Stimulated activated CD8-positive, alpha-beta memory T cell treated with anti-CD3 and anti-CD28 coated beads, Interleukin-12 subunit alpha, Interleukin-12 subunit beta, amount 100 ng/mL, for 1 hour (primary cell): ENCODE measurements at regions not wholly inside any gene's neighbourhood (a gene's known extent, or its start where the extent isn't known, plus 50 kb on each side); places are given as distances from the start of the nearest gene placed in this dataset.

ENCODE experiments used
- DNase-seq: peaks from one replicate; pipeline ENCODE4 v3.0.0-alpha.2; 2020; ENCODE audit warnings: low read depth

- no peak for DNase-seq
These were observed 99.2 kb upstream of the FGF3 start for GRCh38 chr11:69918231-69918937.

DNA sequence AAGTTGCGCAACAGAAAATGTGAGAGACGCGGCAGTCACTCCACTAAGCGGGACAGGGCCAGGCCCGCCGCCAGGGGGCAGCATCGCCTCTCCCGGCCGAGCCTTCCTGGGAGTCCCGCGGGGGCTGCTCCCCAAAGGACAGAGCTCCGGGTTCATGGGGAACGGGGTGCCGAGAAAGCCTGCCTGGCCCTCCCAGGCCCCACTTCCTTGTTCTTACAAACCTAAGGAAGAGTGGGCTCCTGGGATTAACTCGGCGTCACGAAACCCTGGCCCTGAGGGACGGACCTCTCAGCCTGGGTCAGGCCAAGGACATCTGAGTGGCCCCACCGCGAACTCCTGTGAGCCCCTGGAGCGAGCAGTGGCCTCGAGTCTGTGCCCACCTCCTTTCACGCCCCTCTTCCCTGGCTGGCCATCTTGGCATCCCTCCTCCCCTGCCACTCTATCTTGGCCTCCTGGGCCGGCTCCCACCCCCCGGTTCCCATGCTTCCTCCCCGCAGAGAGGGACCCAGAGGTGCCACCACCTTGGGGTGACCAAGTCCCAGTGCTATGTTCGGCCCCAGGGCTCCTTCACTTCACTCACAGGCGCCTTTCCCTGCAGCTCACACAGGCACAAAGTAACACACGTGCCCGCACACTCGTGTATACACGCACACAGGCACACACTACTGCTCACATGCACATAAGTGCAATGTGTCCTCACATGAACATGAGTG is 99.9 kb upstream of the FGF3 start:
- peak; percentile 41 for DNase-seq

DNA sequence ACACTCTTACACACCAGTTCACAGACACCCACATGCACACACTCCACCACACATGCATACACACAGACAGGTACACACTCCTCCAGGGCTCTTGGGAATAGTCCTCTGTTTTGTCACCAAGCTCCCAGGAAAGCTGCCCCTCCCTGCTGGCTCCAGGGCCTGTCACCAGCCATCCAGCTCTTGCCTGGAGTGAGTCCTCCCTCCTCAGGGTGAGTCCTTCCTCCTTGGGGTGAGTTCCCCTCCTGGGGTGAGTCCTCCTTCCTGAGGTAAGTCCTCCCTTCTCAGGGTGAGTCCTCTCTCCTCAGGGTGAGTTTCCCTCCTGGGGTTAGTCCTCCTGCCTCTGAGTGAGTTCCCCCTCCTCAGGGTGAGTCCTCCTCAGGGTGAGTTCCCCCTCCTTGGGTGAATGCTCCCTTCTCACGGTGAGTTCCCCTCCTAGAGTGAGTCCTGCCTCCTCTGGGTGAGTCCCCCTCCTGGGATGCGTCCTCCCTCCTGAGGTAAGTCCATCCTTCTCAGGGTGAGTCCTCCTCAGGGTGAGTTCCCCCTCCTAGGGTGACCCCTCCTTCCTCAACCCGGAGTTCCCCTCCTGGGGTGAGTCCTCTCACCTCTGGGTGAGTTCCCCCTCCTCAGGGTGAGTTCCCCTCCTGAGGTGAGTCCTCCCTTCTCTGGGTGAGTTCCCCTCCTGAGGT is 100.6 kb upstream of the FGF3 start:
- no peak for DNase-seq

DNA sequence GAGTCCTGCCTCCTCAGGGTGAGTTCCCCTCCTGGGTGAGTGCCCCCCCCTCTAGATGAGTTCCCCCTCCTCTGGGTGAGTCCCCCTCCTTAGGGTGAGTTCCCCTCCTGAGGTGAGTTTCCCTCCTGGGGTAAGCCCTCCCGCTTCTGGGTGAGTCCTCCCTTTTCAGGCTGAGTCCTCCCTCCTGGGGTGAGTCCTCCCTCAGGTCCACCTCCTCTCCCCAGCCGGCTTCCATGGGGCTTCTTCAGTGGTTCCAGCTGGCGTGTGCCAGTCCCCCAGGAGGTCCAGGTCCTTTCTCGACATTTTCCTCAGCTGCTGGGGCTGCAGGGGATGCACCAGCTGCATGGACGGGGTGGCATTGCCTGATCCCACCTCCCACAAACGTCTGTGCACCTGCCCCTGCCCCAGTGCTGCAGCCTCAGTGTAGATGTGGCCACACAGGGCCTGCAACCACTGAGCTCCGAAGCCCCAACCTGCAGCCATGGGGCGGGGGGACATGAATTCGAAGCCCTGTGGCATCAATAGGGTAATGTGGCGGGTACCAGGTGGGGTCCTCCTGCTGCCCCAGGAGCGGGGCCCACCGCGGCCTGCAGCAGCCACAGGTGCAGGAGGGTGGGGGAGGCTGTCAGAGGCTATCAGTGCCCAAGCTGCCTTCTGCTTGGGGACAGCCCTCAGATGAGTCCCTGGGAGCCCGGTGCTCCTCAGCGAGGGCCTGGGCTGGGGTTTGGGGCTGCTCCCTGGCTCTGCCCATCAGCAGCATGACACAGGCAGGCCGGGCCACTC is 101.3 kb upstream of the FGF3 start:
- no peak for DNase-seq

- no peak for DNase-seq
These were observed 102.2 kb upstream of the FGF3 start for GRCh38 chr11:69921128-69922014.

DNA sequence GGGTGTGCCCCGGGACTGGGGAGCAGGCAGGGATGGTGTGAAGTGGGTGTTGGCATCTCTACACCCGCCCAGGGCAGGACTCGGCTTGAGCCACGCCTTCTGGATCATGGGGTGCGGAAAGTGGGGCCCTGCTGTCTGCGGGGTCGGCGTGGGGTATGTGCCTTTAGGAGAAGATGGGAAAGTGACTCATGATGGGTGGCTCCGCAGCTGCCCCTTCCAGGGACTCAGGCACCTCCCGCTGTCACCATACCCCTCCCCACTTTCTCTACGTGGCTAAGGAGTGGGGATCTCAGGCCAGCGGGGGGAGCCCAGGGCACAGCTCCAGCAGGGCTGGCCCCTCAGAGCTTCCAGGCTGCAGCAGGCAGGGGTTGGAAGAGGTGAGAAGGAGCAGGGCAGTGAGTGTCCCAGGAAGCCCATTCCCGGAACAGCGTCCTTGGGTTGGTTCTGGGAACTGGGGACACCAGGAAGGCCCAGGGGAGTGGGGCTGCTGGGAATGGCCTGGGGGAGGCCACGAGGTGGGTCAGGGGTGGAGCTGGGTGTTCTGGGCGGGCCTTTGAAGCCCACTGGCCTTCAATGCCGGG is 102.9 kb upstream of the FGF3 start:
- DNase-seq = no peak

- no peak for DNase-seq
These were observed 103.4 kb upstream of the FGF3 start for GRCh38 chr11:69922596-69923111.

DNA sequence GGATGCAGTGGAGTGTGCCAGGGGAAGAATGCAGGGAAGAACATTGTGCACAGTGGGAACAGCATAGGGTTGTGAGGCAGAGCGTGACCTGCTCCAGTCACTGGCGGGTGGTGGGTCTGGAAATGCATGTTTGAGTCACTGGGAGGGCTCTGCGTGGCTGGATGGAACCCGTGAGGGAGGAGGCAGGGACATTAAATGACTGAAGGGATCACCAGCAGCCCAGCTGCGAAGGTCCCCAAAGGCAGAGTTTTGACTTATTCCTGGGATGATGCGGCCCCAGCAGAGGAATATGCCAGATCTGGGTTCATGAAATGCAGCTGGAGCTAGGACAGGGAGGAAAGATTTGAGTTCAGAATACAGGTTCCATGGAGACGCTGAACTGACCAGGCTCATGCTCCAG is 104.0 kb upstream of the FGF3 start:
- DNase-seq = no peak

DNA sequence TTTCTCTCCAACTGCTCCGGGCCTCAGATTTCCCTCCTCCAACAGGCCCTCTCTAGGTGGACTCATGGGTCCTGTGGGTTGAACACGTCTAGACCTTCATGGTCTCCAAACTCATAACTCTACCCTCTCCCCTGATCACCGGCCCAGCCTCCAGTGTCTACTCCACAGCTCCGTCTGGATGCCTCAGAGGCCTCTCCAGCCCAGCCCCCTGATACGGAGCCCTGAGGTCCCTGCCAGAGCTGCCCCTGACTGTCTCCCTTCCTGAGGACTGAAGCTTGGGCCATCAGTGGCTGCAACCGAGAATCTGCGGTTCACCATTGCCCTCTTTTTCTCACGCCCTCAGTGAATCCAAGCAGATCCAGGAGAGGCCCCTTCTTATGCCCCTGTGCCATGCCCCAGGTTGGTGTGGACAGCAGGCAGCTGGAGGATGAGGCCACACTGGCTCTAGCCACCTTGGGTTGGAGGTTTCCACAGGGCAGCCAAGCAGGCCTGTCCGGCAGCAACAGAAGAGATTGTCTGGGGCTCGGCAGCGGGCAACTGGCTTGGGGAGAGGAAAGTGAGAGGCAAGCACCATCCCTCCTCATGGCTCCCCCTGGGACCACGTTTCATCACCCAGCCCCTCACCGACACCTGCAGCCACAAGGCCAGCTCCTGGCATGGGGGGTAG is 104.6 kb upstream of the FGF3 start:
- DNase-seq = no peak

- DNase-seq = no peak
These were observed 105.3 kb upstream of the FGF3 start for GRCh38 chr11:69924308-69925161.

DNA sequence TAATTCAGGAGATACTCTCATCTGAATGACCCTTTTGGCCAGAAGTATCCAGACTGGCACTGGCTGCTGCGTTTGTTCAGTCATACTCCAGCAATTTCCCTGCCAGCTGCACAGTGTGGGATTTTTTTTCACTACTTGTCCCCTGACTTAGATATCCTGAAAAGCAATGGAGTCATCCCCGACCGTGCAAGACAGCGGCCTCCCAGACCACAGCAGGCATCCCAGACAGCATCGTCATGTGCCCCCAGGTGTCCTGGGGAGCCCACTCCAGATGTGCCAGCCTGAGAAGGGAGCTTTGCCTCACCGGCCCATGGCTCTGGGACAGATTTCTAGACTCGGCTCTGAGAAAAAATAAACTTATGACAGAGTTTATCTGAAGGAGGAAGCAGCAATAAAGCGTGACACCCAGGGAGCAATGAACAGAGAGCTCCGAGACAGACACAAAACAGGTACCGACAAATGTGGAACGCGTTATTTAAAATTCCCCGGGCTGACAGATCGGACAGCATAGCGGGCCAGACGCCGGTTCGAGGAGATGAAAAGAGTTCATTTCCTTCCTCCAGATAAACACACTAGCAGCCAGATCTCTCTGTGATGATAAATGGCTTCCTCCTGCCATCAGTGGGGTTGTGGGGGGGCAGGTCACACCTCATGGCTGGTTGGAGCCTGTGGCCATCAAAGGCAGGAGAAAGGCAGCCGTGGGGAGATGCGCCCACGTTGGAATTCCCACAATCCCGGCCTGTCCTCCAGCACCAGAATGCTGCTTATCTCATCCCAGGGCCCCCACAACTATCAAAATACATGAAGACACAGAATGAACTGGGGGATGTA is 106.4 kb upstream of the FGF3 start:
- DNase-seq = no peak

GRCh38 chr11:69926376-69927050 is 107.3 kb upstream of the FGF3 start:
- DNase-seq = no peak

DNA sequence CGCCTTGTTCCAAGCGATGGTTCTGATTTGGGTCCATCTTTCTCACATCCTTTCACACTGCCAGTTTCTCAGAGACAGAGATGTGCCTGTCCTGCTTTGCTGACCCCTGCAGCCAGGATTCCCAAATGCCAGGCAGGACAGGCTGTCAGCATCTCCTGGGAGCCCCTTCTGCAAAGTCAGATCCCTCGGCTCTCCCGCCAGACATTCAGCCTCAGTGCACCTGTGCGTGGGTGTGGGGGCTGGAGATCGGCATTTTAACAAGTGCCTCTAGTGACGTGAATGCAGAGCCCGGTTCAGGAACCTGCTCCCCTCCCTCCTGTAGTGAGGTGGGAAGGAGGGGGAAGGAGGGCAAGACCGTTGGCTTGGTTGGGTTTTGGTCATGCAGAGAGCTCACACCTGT is 108.9 kb upstream of the FGF3 start:
- DNase-seq = no peak

DNA sequence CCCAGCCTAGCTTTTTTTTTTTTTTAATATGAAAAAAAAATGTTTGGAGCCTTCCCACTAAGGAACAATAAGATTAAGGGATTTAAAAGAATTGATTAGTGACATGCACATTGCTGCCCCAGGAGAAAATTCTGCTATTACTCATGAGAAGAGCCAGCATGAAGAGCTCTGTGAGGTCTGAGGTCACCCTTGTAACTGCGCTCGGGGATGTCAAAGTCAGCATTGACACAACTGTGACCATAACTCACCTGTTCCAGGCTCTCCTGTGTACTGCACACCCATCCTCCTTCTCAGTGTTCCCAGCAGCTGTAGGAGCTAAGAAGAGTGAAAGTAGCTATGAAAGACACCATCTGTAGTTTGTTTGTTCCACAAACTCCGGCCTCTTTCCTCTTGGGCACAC is 109.8 kb upstream of the FGF3 start:
- DNase-seq = no peak

DNA sequence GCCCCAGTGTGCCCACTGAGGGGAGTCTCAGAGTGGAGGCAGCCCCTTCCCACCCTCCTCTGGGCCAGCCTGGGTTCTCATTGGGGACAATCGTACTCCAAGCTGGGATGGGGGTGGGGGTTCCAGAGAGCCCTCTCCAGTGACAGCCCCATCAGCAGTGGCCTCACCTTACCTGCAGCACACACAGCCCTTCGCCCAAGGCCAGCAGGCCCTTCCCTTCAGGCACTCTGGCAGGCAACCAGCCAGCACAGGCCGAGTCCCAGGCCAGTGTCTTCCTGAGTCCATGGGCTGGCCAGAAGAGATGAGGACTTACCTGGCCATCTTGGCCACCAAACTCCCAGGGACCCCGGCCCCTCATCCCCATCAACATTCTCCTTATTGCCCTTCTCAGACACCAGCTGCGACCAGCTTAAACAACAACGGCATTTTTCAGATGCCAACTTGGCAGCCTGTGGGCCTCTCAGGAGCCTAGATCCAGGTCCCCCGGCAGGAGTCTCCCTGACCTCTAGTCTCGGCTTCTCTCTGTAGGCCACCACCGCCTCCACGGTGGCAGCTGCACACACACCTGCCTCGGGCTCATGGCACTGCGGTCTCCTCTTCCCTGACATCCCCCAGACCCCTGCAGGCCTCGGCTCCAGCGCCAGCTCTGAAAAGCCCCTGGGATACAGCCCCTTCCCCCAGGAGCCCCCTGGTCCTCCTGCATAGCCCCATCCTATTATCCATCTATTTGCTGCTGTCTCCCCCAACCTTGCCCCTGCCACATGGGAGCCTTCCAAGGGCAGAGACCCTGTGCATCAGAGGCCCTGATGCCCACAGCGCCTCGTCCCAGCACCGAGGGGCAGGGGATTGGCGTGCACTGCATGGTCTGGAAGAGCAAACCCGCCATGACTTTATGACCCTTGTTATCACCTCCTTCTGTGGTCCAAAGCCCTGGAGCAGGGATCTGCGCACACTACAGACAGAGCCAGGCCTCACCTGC is 111.2 kb upstream of the FGF3 start:
- DNase-seq = no peak

DNA sequence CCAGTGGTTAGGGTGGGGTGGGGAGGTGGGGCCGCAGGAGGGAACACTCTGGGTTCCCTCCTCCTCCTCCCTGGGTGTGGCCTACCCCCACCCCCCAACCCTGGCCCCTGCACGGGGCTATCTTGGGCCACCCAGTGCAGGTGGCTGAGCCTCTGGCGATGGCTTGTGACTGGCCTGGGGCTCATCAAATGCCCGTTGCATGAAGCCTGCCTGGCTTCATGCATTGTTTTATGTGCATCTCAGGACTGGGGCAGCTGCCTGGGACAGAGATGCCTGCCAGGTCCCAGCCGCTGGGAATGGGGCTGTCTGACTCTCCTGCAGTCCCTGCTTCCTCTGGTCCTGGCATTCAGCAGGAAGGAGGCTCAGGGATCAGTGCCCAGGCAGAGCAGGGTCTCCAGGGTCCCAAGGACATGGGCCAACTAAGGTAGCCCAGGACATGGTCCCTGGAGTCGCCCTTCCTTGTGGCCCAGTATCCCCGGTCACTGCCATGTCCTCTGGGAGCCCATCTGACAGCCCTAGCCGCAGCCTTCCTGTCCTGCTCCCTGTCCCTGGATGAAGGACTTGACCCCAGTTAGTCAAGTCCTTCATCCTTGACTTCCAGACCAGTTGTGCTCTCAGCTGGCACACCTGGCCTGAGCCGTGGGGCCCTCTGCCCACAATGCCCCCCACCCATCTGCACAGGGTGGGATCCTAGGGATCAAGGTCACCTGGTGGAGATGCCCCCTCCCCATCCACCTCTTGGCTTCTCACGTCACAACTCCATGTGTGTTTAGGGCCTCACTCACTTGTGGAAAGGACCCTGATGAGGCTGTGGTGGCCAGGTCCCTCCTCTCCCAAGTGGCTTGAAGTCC is 112.1 kb upstream of the FGF3 start:
- DNase-seq = no peak
